ENCODE measurements at regions not wholly inside any gene's neighbourhood (a gene's known extent, or its start where the extent isn't known, plus 50 kb on each side); places are given as distances from the start of the nearest gene placed in this dataset.
"Not testable (repeated sequence)": the region's sequence is repeated elsewhere in the genome, so short reads cannot be mapped to it uniquely, and the experiment has no call there.

- WGBS, result 68% methylated on average over 4 of the region's 4 CpGs
- H3K4me1 ChIP-seq, result no peaks in the 10 kb centered on the region
- H3K27ac ChIP-seq, result no peak overlapping the region
- no peaks in the 10 kb centered on the region for H3K36me3 ChIP-seq
- H3K4me3 ChIP-seq, result no peak overlapping the region
- H3K27me3 ChIP-seq, result no peaks in the 10 kb centered on the region
- TF ChIP-seq POLR2AphosphoS5 (IDR thresholded peaks at IDR 0.05) (no peak), CTCF (IDR thresholded peaks at IDR 0.05) (no peak), EP300 (IDR thresholded peaks at IDR 0.05) (no peak), POLR2A (IDR thresholded peaks at IDR 0.05) (no peak)
- no peak for DNase-seq (ENCODE audit: low spot score in 2 of 2)
- peaks cover 45% of the 10 kb centered on the region for H3K9me3 ChIP-seq
Measured at GRCh38 chr19:22515435-22515834, 93.3 kb upstream of the ZNF98 start.

- H3K9me3 ChIP-seq, result peaks cover 17% of the 10 kb centered on the region
Measured at GRCh38 chr19:22503524-22503923, 81.4 kb upstream of the ZNF98 start.

GRCh38 chr19:22502766-22503165, 80.6 kb upstream of the ZNF98 start:
- Histone ChIP-seq H3K4me3 (no peak overlapping the region), H3K9me3 (peaks cover 13% of the 10 kb centered on the region), H3K36me3 (no peaks in the 10 kb centered on the region), H3K27ac (no peak overlapping the region), H3K27me3 (no peaks in the 10 kb centered on the region), H3K4me1 (no peaks in the 10 kb centered on the region)
- TF ChIP-seq CTCF (IDR thresholded peaks at IDR 0.05), result no peak
- TF ChIP-seq POLR2A (IDR thresholded peaks at IDR 0.05), result no peak
- no peak for TF ChIP-seq POLR2AphosphoS5 (IDR thresholded peaks at IDR 0.05)
- no peak for TF ChIP-seq EP300 (IDR thresholded peaks at IDR 0.05)
- DNase-seq (ENCODE audit: low spot score in 2 of 2), result no peak
- WGBS, result 73% methylated on average over 3 of the region's 3 CpGs

More at GRCh38 chr19:22503524-22503923, 81.4 kb upstream of the ZNF98 start:
- no peak for DNase-seq (ENCODE audit: low spot score in 2 of 2)
- Histone ChIP-seq H3K27ac (no peak overlapping the region), H3K4me1 (no peaks in the 10 kb centered on the region), H3K4me3 (no peak overlapping the region), H3K27me3 (no peaks in the 10 kb centered on the region), H3K36me3 (no peaks in the 10 kb centered on the region)
- TF ChIP-seq POLR2A (IDR thresholded peaks at IDR 0.05), result no peak
- no peak for TF ChIP-seq POLR2AphosphoS5 (IDR thresholded peaks at IDR 0.05)
- TF ChIP-seq CTCF (IDR thresholded peaks at IDR 0.05), result no peak
- no peak for TF ChIP-seq EP300 (IDR thresholded peaks at IDR 0.05)
- 88% methylated on average over 2 of the region's 2 CpGs for WGBS

- DNase-seq (ENCODE audit: low spot score in 2 of 2), result not testable (repeated sequence)
Measured at GRCh38 chr19:22498831-22499430, 76.8 kb upstream of the ZNF98 start.

GRCh38 chr19:22491746-22492145, 69.6 kb upstream of the ZNF98 start:
- no peak for TF ChIP-seq POLR2A (IDR thresholded peaks at IDR 0.05)
- Histone ChIP-seq H3K27ac (no peak overlapping the region), H3K4me1 (no peaks in the 10 kb centered on the region), H3K27me3 (no peaks in the 10 kb centered on the region), H3K36me3 (no peaks in the 10 kb centered on the region), H3K9me3 (peaks cover 34% of the 10 kb centered on the region), H3K4me3 (no peak overlapping the region)
- 72% methylated on average over 2 of the region's 2 CpGs for WGBS
- DNase-seq (ENCODE audit: low spot score in 2 of 2), result no peak

More at GRCh38 chr19:22498831-22499430, 76.8 kb upstream of the ZNF98 start:
- WGBS, result 95% methylated on average over 7 of the region's 34 CpGs
- not testable (repeated sequence) for H3K27ac ChIP-seq, H3K36me3 ChIP-seq, H3K4me3 ChIP-seq, H3K27me3 ChIP-seq, H3K4me1 ChIP-seq
- peaks cover 11% of the 10 kb centered on the region for H3K9me3 ChIP-seq

- WGBS, result 87% methylated on average over 7 of the region's 7 CpGs
- H3K4me3 ChIP-seq; DNase-seq (ENCODE audit: low spot score in 2 of 2); H3K36me3 ChIP-seq; H3K4me1 ChIP-seq; H3K27me3 ChIP-seq; H3K27ac ChIP-seq: not testable (repeated sequence)
- peaks cover 46% of the 10 kb centered on the region for H3K9me3 ChIP-seq
Measured at GRCh38 chr19:22483514-22483913, 61.4 kb upstream of the ZNF98 start.

GRCh38 chr19:22472180-22472637, 50.1 kb upstream of the ZNF98 start:
- Histone ChIP-seq H3K9me3 (peaks cover 73% of the 10 kb centered on the region), H3K4me1 (no peaks in the 10 kb centered on the region), H3K27me3 (no peaks in the 10 kb centered on the region), H3K4me3 (no peak overlapping the region), H3K27ac (no peak overlapping the region), H3K36me3 (no peaks in the 10 kb centered on the region)
- 92% methylated on average over 2 of the region's 2 CpGs for WGBS
- DNase-seq (ENCODE audit: low spot score in 2 of 2), result no peak
- no peak for TF ChIP-seq POLR2A (IDR thresholded peaks at IDR 0.05)
- TF ChIP-seq POLR2AphosphoS5 (IDR thresholded peaks at IDR 0.05), result no peak
- no peak for TF ChIP-seq CTCF (IDR thresholded peaks at IDR 0.05)
- TF ChIP-seq EP300 (IDR thresholded peaks at IDR 0.05), result no peak

All from suprapubic skin (tissue), 4 donors.